GM23338 (cell line): ENCODE measurements at regions not wholly inside any gene's neighbourhood (a gene's known extent, or its start where the extent isn't known, plus 50 kb on each side); places are given as distances from the start of the nearest gene placed in this dataset.

Experiments
- ATAC-seq: fragments of 200-7000 bp; cut with Tn5 transposase; 3 replicates; pipeline ENCODE4 v1.9.1; 2020
- DNase-seq: peaks from one replicate; pipeline ENCODE4 v3.0.0-alpha.2; 2015; ENCODE audit warnings: low spot score
- H2AFZ ChIP-seq: fragments of 200-600 bp; sonication (generic); 2 replicates; pipeline ENCODE4 v1.8.0; 2016; ENCODE audit warnings: antibody characterized with exemption, mild to moderate bottlenecking, moderate library complexity
- H3F3A ChIP-seq: fragments of 200-600 bp; sonication (generic); replicated peaks from 2 replicates; pipeline ENCODE4 v1.8.0; 2017; ENCODE audit warnings: antibody characterized with exemption, mixed run types, low read depth
- H3K27ac ChIP-seq: fragments of 200-600 bp; sonication (generic); 2 replicates; pipeline ENCODE4 v1.6.1; 2016; ENCODE audit warnings: low read depth
- H3K27me3 ChIP-seq: fragments of 200-600 bp; sonication (generic); 2 replicates; pipeline ENCODE4 v1.8.0; 2016; ENCODE audit warnings: mild to moderate bottlenecking, mixed run types, moderate library complexity; ENCODE audit not compliant: insufficient read depth
- H3K36me3 ChIP-seq: fragments of 200-600 bp; sonication (generic); 2 replicates; pipeline ENCODE4 v1.8.0; 2016; ENCODE audit warnings: mild to moderate bottlenecking; ENCODE audit not compliant: insufficient read depth
- H3K4me1 ChIP-seq: fragments of 200-600 bp; sonication (generic); 2 replicates; pipeline ENCODE4 v1.8.0; 2016; ENCODE audit warnings: mild to moderate bottlenecking, moderate library complexity; ENCODE audit not compliant: insufficient read depth
- H3K4me2 ChIP-seq: fragments of 200-600 bp; sonication (generic); 2 replicates; pipeline ENCODE4 v1.7.1; 2017; ENCODE audit warnings: mixed run types
- H3K4me3 ChIP-seq: fragments of 200-600 bp; sonication (generic); 2 replicates; pipeline ENCODE4 v1.6.1; 2016; ENCODE audit warnings: mixed run types
- H3K79me2 ChIP-seq: fragments of 200-600 bp; sonication (generic); replicated peaks from 2 replicates; pipeline ENCODE4 v1.8.0; 2017; ENCODE audit warnings: mild to moderate bottlenecking; ENCODE audit not compliant: insufficient read depth
- H3K9me2 ChIP-seq: fragments of 200-600 bp; sonication (generic); 2 replicates; pipeline ENCODE4 v1.8.0; 2017; ENCODE audit not compliant: insufficient read depth
- H4K20me1 ChIP-seq: fragments of 200-600 bp; sonication (generic); replicated peaks from 2 replicates; pipeline ENCODE4 v1.8.0; 2017; ENCODE audit warnings: mild to moderate bottlenecking; ENCODE audit not compliant: insufficient read depth
- H3K27ac Mint-ChIP-seq: 2 replicates; pipeline ENCODE4 v1.8.0; 2020; ENCODE audit warnings: inconsistent platforms, mild to moderate bottlenecking, moderate library complexity, mixed read lengths
- H3K27me3 Mint-ChIP-seq: 3 replicates; pipeline ENCODE4 v1.8.0; 2022; ENCODE audit warnings: low read depth, mild to moderate bottlenecking, moderate library complexity, mixed read lengths, inconsistent platforms; ENCODE audit not compliant: insufficient read depth, poor library complexity
- H3K36me3 Mint-ChIP-seq: 3 replicates; pipeline ENCODE4 v1.8.0; 2021; ENCODE audit warnings: low read depth, mild to moderate bottlenecking, inconsistent platforms, moderate library complexity, mixed read lengths
- H3K4me1 Mint-ChIP-seq: 3 replicates; pipeline ENCODE4 v1.8.0; 2020; ENCODE audit warnings: mild to moderate bottlenecking, inconsistent platforms, mixed read lengths
- H3K4me3 Mint-ChIP-seq: 3 replicates; pipeline ENCODE4 v1.8.0; 2021; ENCODE audit warnings: moderate library complexity, mild to moderate bottlenecking, inconsistent platforms, mixed read lengths
- H3K9me3 Mint-ChIP-seq: 3 replicates; pipeline ENCODE4 v1.8.0; 2020; ENCODE audit warnings: moderate library complexity, mild to moderate bottlenecking, inconsistent platforms, mixed read lengths
- CREB1 ChIP-seq: fragments of 250-450 bp; sonication (Bioruptor Pico); IDR thresholded peaks from 2 replicates; pipeline ENCODE4 v1.5.0; 2020; ENCODE audit warnings: low read depth, mild to moderate bottlenecking, moderate library complexity
- CTCF ChIP-seq, 2 experiments: fragments of 200-600 bp in 1 of 2; sonication (generic) in 1 of 2; conservative IDR thresholded peaks; 2 replicates each; pipeline versions ENCODE4 v1.5.1 to v1.6.1; 2016 to 2017; ENCODE audit warnings: antibody characterized with exemption in 2 of 2, low read depth in 2 of 2, mild to moderate bottlenecking in 2 of 2, moderate library complexity in 1 of 2
- ETS1 ChIP-seq: IDR thresholded peaks from 2 replicates; pipeline ENCODE4 v1.6.1; 2016; ENCODE audit warnings: antibody characterized with exemption
- EZH2 ChIP-seq: fragments of 200-600 bp; sonication (generic); IDR thresholded peaks from one replicate; pipeline ENCODE4 v1.8.0; 2017; ENCODE audit warnings: antibody characterized with exemption, mild to moderate bottlenecking, low read depth; ENCODE audit not compliant: unreplicated experiment
- EZH2phosphoT487 ChIP-seq: fragments of 200-600 bp; sonication (generic); IDR thresholded peaks from one replicate; pipeline ENCODE4 v1.8.1; 2018; ENCODE audit warnings: antibody characterized with exemption; ENCODE audit not compliant: unreplicated experiment
- JUNB ChIP-seq: IDR thresholded peaks from one replicate; pipeline ENCODE4 v1.6.1; 2016; ENCODE audit warnings: antibody characterized with exemption; ENCODE audit not compliant: unreplicated experiment
- NANOG ChIP-seq: IDR thresholded peaks from 2 replicates; pipeline ENCODE4 v1.6.1; 2016; ENCODE audit warnings: antibody characterized with exemption, borderline replicate concordance
- POLR2AphosphoS5 ChIP-seq: IDR thresholded peaks from 2 replicates; pipeline ENCODE4 v1.6.1; 2016; ENCODE audit warnings: antibody characterized with exemption, low read depth
- STAT1 ChIP-seq: IDR thresholded peaks from one replicate; pipeline ENCODE4 v1.6.1; 2016; ENCODE audit warnings: antibody characterized with exemption; ENCODE audit not compliant: unreplicated experiment
- ZNF114 ChIP-seq: fragments of 250-450 bp; sonication (Bioruptor Pico); IDR thresholded peaks from 2 replicates; pipeline ENCODE4 v1.5.0; 2020; ENCODE audit warnings: mild to moderate bottlenecking, moderate library complexity
- TF ChIP-seq, protein P1 (sequence below): fragments of 250-450 bp; sonication (Bioruptor Pico); IDR thresholded peaks from 2 replicates; pipeline ENCODE4 v1.5.0; 2020; ENCODE audit warnings: mild to moderate bottlenecking, moderate library complexity

DNA sequence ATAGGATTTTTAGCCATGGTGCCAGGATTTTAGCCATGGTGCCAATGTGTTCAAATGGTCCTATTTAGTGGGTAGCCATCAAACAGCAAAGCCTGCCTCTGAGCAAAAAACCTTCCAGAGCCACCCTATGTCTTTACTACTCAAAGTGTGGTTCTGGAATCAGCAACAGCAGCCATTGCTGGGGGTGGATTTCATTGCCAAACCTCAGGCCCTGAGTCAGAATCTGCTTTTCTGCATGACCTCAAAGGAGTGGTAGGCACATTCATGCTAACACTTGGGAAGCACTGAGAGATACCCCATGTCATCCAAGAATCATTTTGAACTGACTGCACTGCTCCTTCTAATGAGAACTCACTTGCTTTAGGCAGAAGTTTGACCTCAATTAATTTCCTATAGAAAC, 603.0 kb downstream of the CDY2B start:
- Histone ChIP-seq H3F3A (no peaks in the 10 kb centered on the region), H3K79me2 (no peaks in the 10 kb centered on the region), H3K36me3 (no peaks in the 10 kb centered on the region), H3K9me2 (no peaks in the 10 kb centered on the region), H3K27ac (no peak overlapping the region), H3K4me2 (no peak overlapping the region), H3K27me3 (no peaks in the 10 kb centered on the region), H3K4me3 (no peak overlapping the region), H2AFZ (no peak overlapping the region), H4K20me1 (no peaks in the 10 kb centered on the region), H3K4me1 (no peaks in the 10 kb centered on the region)
- ATAC-seq (no peak), DNase-seq (no peak)
- Mint-ChIP-seq H3K27ac (no peak overlapping the region), H3K9me3 (peaks cover 5% of the 10 kb centered on the region; the same call in 1 of the 3 replicates), H3K27me3 (no peaks in the 10 kb centered on the region), H3K4me3 (no peak overlapping the region), H3K36me3 (peaks cover 17% of the 10 kb centered on the region), H3K4me1 (no peaks in the 10 kb centered on the region)
- TF ChIP-seq ZNF114 (CRISPR knock-in tag) (no peak), JUNB (no peak), CTCF (conservative IDR thresholded peaks at IDR 0.05; ENCODE audit: low read depth in 2 of 2) (no peak), POLR2AphosphoS5 (no peak)

GRCh38 chrY:17259497-17259896, 620.5 kb downstream of the CDY2B start:
- H3K27ac ChIP-seq: no peak overlapping the region
- no peak for DNase-seq
- no peaks in the 10 kb centered on the region for H4K20me1 ChIP-seq
- ATAC-seq: no peak
- no peaks in the 10 kb centered on the region for H3K36me3 ChIP-seq
- H3K4me1 Mint-ChIP-seq: no peaks in the 10 kb centered on the region
- peaks cover 5% of the 10 kb centered on the region; the same call in 2 of the 3 replicates for H3K9me3 Mint-ChIP-seq
- H3K4me3 Mint-ChIP-seq: no peak overlapping the region
- H3K27ac Mint-ChIP-seq: no peak overlapping the region
- no peak overlapping the region for H3K4me3 ChIP-seq
- H3K4me2 ChIP-seq: no peak overlapping the region
- no peaks in the 10 kb centered on the region for H3F3A ChIP-seq
- H3K36me3 Mint-ChIP-seq: 0 out of 3 replicates have a peak, but pooled peaks cover 3% of the 10 kb centered on the region
- H3K79me2 ChIP-seq: no peaks in the 10 kb centered on the region
- no peak overlapping the region for H2AFZ ChIP-seq
- no peaks in the 10 kb centered on the region for H3K4me1 ChIP-seq
- H3K27me3 ChIP-seq: no peaks in the 10 kb centered on the region
- no peaks in the 10 kb centered on the region for H3K27me3 Mint-ChIP-seq
- no peaks in the 10 kb centered on the region for H3K9me2 ChIP-seq
- TF ChIP-seq POLR2AphosphoS5: no peak
- TF ChIP-seq ETS1: no peak
- TF ChIP-seq CTCF (conservative IDR thresholded peaks at IDR 0.05; ENCODE audit: low read depth in 2 of 2): no peak
- no peak for TF ChIP-seq STAT1
- no peak for TF ChIP-seq EZH2
- TF ChIP-seq, protein P1, sequence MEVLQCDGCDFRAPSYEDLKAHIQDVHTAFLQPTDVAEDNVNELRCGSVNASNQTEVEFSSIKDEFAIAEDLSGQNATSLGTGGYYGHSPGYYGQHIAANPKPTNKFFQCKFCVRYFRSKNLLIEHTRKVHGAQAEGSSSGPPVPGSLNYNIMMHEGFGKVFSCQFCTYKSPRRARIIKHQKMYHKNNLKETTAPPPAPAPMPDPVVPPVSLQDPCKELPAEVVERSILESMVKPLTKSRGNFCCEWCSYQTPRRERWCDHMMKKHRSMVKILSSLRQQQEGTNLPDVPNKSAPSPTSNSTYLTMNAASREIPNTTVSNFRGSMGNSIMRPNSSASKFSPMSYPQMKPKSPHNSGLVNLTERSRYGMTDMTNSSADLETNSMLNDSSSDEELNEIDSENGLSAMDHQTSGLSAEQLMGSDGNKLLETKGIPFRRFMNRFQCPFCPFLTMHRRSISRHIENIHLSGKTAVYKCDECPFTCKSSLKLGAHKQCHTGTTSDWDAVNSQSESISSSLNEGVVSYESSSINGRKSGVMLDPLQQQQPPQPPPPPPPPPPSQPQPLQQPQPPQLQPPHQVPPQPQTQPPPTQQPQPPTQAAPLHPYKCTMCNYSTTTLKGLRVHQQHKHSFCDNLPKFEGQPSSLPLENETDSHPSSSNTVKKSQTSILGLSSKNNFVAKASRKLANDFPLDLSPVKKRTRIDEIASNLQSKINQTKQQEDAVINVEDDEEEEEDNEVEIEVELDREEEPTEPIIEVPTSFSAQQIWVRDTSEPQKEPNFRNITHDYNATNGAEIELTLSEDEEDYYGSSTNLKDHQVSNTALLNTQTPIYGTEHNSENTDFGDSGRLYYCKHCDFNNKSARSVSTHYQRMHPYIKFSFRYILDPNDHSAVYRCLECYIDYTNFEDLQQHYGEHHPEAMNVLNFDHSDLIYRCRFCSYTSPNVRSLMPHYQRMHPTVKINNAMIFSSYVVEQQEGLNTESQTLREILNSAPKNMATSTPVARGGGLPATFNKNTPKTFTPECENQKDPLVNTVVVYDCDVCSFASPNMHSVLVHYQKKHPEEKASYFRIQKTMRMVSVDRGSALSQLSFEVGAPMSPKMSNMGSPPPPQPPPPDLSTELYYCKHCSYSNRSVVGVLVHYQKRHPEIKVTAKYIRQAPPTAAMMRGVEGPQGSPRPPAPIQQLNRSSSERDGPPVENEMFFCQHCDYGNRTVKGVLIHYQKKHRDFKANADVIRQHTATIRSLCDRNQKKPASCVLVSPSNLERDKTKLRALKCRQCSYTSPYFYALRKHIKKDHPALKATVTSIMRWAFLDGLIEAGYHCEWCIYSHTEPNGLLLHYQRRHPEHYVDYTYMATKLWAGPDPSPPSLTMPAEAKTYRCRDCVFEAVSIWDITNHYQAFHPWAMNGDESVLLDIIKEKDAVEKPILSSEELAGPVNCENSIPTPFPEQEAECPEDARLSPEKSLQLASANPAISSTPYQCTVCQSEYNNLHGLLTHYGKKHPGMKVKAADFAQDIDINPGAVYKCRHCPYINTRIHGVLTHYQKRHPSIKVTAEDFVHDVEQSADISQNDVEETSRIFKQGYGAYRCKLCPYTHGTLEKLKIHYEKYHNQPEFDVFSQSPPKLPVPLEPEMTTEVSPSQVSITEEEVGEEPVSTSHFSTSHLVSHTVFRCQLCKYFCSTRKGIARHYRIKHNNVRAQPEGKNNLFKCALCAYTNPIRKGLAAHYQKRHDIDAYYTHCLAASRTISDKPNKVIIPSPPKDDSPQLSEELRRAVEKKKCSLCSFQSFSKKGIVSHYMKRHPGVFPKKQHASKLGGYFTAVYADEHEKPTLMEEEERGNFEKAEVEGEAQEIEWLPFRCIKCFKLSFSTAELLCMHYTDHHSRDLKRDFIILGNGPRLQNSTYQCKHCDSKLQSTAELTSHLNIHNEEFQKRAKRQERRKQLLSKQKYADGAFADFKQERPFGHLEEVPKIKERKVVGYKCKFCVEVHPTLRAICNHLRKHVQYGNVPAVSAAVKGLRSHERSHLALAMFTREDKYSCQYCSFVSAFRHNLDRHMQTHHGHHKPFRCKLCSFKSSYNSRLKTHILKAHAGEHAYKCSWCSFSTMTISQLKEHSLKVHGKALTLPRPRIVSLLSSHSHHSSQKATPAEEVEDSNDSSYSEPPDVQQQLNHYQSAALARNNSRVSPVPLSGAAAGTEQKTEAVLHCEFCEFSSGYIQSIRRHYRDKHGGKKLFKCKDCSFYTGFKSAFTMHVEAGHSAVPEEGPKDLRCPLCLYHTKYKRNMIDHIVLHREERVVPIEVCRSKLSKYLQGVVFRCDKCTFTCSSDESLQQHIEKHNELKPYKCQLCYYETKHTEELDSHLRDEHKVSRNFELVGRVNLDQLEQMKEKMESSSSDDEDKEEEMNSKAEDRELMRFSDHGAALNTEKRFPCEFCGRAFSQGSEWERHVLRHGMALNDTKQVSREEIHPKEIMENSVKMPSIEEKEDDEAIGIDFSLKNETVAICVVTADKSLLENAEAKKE: no peak
- no peak for TF ChIP-seq CREB1
- TF ChIP-seq ZNF114 (CRISPR knock-in tag): no peak
- no peak for TF ChIP-seq NANOG
- no peak for TF ChIP-seq EZH2phosphoT487
- TF ChIP-seq JUNB: no peak
